ENCODE measurements at regions not wholly inside any gene's neighbourhood (a gene's known extent, or its start where the extent isn't known, plus 50 kb on each side); places are given as distances from the start of the nearest gene placed in this dataset.

GRCh38 chr5:38168029-38168428 is 90.3 kb upstream of the EGFLAM start:
- Mint-ChIP-seq H3K36me3 (ENCODE audit: low read depth) (no peaks in the 10 kb centered on the region), H3K27ac (no peak overlapping the region), H3K27me3 (ENCODE audit: low read depth) (peaks cover 10% of the 10 kb centered on the region), H3K9me3 (peaks cover 7% of the 10 kb centered on the region), H3K4me3 (no peak overlapping the region), H3K4me1 (peaks cover 14% of the 10 kb centered on the region)
- TF ChIP-seq CTCF (IDR thresholded peaks at IDR 0.05; ENCODE audit: unreplicated experiment in 3 of 3) = no peak

GRCh38 chr5:38167562-38167996 is 90.8 kb upstream of the EGFLAM start:
- H3K27me3 Mint-ChIP-seq (ENCODE audit: low read depth) = peaks cover 10% of the 10 kb centered on the region
- peaks cover 14% of the 10 kb centered on the region for H3K4me1 Mint-ChIP-seq
- H3K4me3 Mint-ChIP-seq = no peak overlapping the region
- no peak for TF ChIP-seq CTCF (IDR thresholded peaks at IDR 0.05; ENCODE audit: unreplicated experiment in 3 of 3)
- H3K36me3 Mint-ChIP-seq (ENCODE audit: low read depth) = no peaks in the 10 kb centered on the region
- H3K27ac Mint-ChIP-seq = no peak overlapping the region
- H3K9me3 Mint-ChIP-seq = peaks cover 7% of the 10 kb centered on the region

- H3K4me3 Mint-ChIP-seq = no peak overlapping the region
- no peaks in the 10 kb centered on the region for H3K36me3 Mint-ChIP-seq (ENCODE audit: low read depth)
- peaks cover 7% of the 10 kb centered on the region for H3K9me3 Mint-ChIP-seq
- peaks cover 14% of the 10 kb centered on the region for H3K4me1 Mint-ChIP-seq
- H3K27me3 Mint-ChIP-seq (ENCODE audit: low read depth) = peaks cover 10% of the 10 kb centered on the region
- no peak for TF ChIP-seq CTCF (IDR thresholded peaks at IDR 0.05; ENCODE audit: unreplicated experiment in 3 of 3)
- no peak overlapping the region for H3K27ac Mint-ChIP-seq
These were observed 91.5 kb upstream of the EGFLAM start for GRCh38 chr5:38166832-38167231.

GRCh38 chr5:38165435-38165834 is 92.9 kb upstream of the EGFLAM start:
- peaks cover 14% of the 10 kb centered on the region for H3K4me1 Mint-ChIP-seq
- H3K36me3 Mint-ChIP-seq (ENCODE audit: low read depth) = no peaks in the 10 kb centered on the region
- H3K4me3 Mint-ChIP-seq = no peak overlapping the region
- no peak overlapping the region for H3K27ac Mint-ChIP-seq
- peaks cover 10% of the 10 kb centered on the region for H3K27me3 Mint-ChIP-seq (ENCODE audit: low read depth)
- H3K9me3 Mint-ChIP-seq = peaks cover 7% of the 10 kb centered on the region
- TF ChIP-seq CTCF (IDR thresholded peaks at IDR 0.05; ENCODE audit: unreplicated experiment in 3 of 3) = no peak

GRCh38 chr5:38164776-38165399 is 93.5 kb upstream of the EGFLAM start:
- peaks cover 7% of the 10 kb centered on the region for H3K9me3 Mint-ChIP-seq
- no peak for TF ChIP-seq CTCF (IDR thresholded peaks at IDR 0.05; ENCODE audit: unreplicated experiment in 3 of 3)
- peaks cover 10% of the 10 kb centered on the region for H3K27me3 Mint-ChIP-seq (ENCODE audit: low read depth)
- H3K4me3 Mint-ChIP-seq = no peak overlapping the region
- H3K27ac Mint-ChIP-seq = no peak overlapping the region
- H3K36me3 Mint-ChIP-seq (ENCODE audit: low read depth) = no peaks in the 10 kb centered on the region
- H3K4me1 Mint-ChIP-seq = peaks cover 14% of the 10 kb centered on the region

- TF ChIP-seq CTCF (IDR thresholded peaks at IDR 0.05; ENCODE audit: unreplicated experiment in 3 of 3) = no peak
- H3K27ac Mint-ChIP-seq = no peak overlapping the region
- H3K9me3 Mint-ChIP-seq = peaks cover 6% of the 10 kb centered on the region
- no peaks in the 10 kb centered on the region for H3K36me3 Mint-ChIP-seq (ENCODE audit: low read depth)
- no peak overlapping the region for H3K4me3 Mint-ChIP-seq
- H3K27me3 Mint-ChIP-seq (ENCODE audit: low read depth) = peaks cover 10% of the 10 kb centered on the region
- peaks cover 14% of the 10 kb centered on the region for H3K4me1 Mint-ChIP-seq
These were observed 94.6 kb upstream of the EGFLAM start for GRCh38 chr5:38163636-38164237.

All from nephron (organoid).